SK-N-SH treated with all-trans-retinoic acid at 6 μM for 48 hours (cell line): ENCODE measurements at regions not wholly inside any gene's neighbourhood (a gene's known extent, or its start where the extent isn't known, plus 50 kb on each side); places are given as distances from the start of the nearest gene placed in this dataset.

ENCODE experiments used
- ATAC-seq: fragments of 200-7000 bp; cut with Tn5 transposase; 3 replicates; pipeline ENCODE4 v1.9.1; 2020; ENCODE audit warnings: mild to moderate bottlenecking, moderate library complexity
- ARNTL ChIP-seq: fragments of 450-650 bp; formaldehyde crosslinking; IDR thresholded peaks from 2 replicates; pipeline ENCODE4 v1.5.0; 2020; ENCODE audit warnings: low read depth, mild to moderate bottlenecking, moderate library complexity, borderline replicate concordance
- BACH2 ChIP-seq: fragments of 250-450 bp; sonication (Bioruptor Pico); IDR thresholded peaks from 2 replicates; pipeline ENCODE4 v1.9.0; 2021; ENCODE audit warnings: mild to moderate bottlenecking, borderline replicate concordance
- CSDC2 ChIP-seq: fragments of 250-450 bp; sonication (Bioruptor Pico); IDR thresholded peaks from 2 replicates; pipeline ENCODE4 v1.5.0; 2020; ENCODE audit warnings: mild to moderate bottlenecking, moderate library complexity
- ESRRG ChIP-seq: fragments of 250-450 bp; sonication (Bioruptor Pico); IDR thresholded peaks from 2 replicates; pipeline ENCODE4 v1.6.1; 2021; ENCODE audit warnings: mild to moderate bottlenecking
- GLIS3 ChIP-seq: fragments of 250-450 bp; sonication (Bioruptor Pico); IDR thresholded peaks from 2 replicates; pipeline ENCODE4 v1.5.0; 2020; ENCODE audit warnings: mild to moderate bottlenecking, moderate library complexity
- ISL1 ChIP-seq: fragments of 250-450 bp; sonication (Bioruptor Pico); IDR thresholded peaks from 2 replicates; pipeline ENCODE4 v2.1.2; 2022; ENCODE audit warnings: mild to moderate bottlenecking, moderate library complexity
- OSR1 ChIP-seq: fragments of 250-450 bp; sonication (Bioruptor Pico); IDR thresholded peaks from 2 replicates; pipeline ENCODE4 v1.8.0; 2022; ENCODE audit warnings: moderate library complexity, mild to moderate bottlenecking, inconsistent platforms
- PPARA ChIP-seq: fragments of 250-450 bp; sonication (Bioruptor Pico); IDR thresholded peaks from 2 replicates; pipeline ENCODE4 v1.5.0; 2020; ENCODE audit warnings: mild to moderate bottlenecking, borderline replicate concordance
- RARB ChIP-seq: fragments of 250-450 bp; sonication (Bioruptor Pico); IDR thresholded peaks from 2 replicates; pipeline ENCODE4 v1.8.0; 2021; ENCODE audit warnings: mild to moderate bottlenecking, moderate library complexity
- SNAI2 ChIP-seq: fragments of 250-450 bp; sonication (Bioruptor Pico); IDR thresholded peaks from 2 replicates; pipeline ENCODE4 v1.5.0; 2020; ENCODE audit warnings: mild to moderate bottlenecking, moderate library complexity
- TCF4 ChIP-seq: fragments of 250-450 bp; sonication (Bioruptor Pico); IDR thresholded peaks from 2 replicates; pipeline ENCODE4 v1.8.0; 2021; ENCODE audit warnings: mild to moderate bottlenecking, moderate library complexity, borderline replicate concordance
- TOX ChIP-seq: fragments of 250-450 bp; sonication (Bioruptor Pico); IDR thresholded peaks from 2 replicates; pipeline ENCODE4 v1.8.0; 2021; ENCODE audit warnings: mild to moderate bottlenecking, moderate library complexity, borderline replicate concordance
- ZC3H10 ChIP-seq: fragments of 250-450 bp; sonication (Bioruptor Pico); IDR thresholded peaks from 2 replicates; pipeline ENCODE4 v1.5.1; 2021; ENCODE audit warnings: mild to moderate bottlenecking, moderate library complexity
- ZFP3 ChIP-seq: fragments of 250-450 bp; sonication (Bioruptor Pico); IDR thresholded peaks from 2 replicates; pipeline ENCODE4 v1.5.0; 2020; ENCODE audit warnings: mild to moderate bottlenecking, moderate library complexity
- ZFP30 ChIP-seq: fragments of 450-650 bp; formaldehyde crosslinking; IDR thresholded peaks from 2 replicates; pipeline ENCODE4 v1.5.0; 2022; ENCODE audit warnings: mild to moderate bottlenecking, moderate library complexity
- ZNF8 ChIP-seq: fragments of 450-650 bp; formaldehyde crosslinking; IDR thresholded peaks from 2 replicates; pipeline ENCODE4 v1.5.0; 2020; ENCODE audit warnings: mild to moderate bottlenecking, moderate library complexity
- TF ChIP-seq, protein P1 (sequence below): fragments of 250-450 bp; sonication (Bioruptor Pico); IDR thresholded peaks from 2 replicates; pipeline ENCODE4 v1.5.0; 2020; ENCODE audit warnings: mild to moderate bottlenecking, moderate library complexity
- TF ChIP-seq, protein P2 (sequence below): fragments of 250-450 bp; sonication (Bioruptor Pico); IDR thresholded peaks from 2 replicates; pipeline ENCODE4 v1.5.1; 2021; ENCODE audit warnings: mild to moderate bottlenecking, moderate library complexity
- TF ChIP-seq, protein P3 (sequence below): fragments of 250-450 bp; sonication (Bioruptor Pico); IDR thresholded peaks from 2 replicates; pipeline ENCODE4 v1.5.1; 2020; ENCODE audit warnings: low read depth, mild to moderate bottlenecking, moderate library complexity
- TF ChIP-seq, protein P4 (sequence below): fragments of 250-450 bp; sonication (Bioruptor Pico); IDR thresholded peaks from 2 replicates; pipeline ENCODE4 v1.8.0; 2021; ENCODE audit warnings: low read depth, mild to moderate bottlenecking, moderate library complexity, borderline replicate concordance

DNA sequence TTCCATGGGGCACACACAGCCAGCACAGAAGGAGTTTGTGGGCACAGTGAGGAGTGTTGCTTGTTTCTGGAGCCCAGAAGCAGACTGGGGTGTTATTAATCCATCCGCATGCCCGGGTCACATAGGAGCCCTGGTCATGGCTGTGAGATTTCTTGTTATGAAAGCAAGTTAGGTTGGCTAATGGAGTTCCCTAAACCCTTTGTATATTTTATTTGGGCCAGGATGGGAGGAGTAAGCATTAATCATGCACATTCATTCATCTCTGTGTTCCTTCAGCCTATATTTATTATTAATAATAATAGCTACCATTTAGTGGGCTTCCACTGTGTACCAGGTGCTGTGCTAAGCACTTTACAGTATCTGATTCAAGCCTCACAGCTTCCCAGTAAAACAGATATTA lies 200.6 kb upstream of the CDH5 start (continued):
- TF ChIP-seq PPARA (no peak), GLIS3 (CRISPR knock-in tag) (no peak), TOX (CRISPR knock-in tag) (no peak), ZFP30 (CRISPR knock-in tag) (no peak), CSDC2 (CRISPR knock-in tag) (no peak), TCF4 (CRISPR knock-in tag) (no peak), ZFP3 (CRISPR knock-in tag) (no peak)
- TF ChIP-seq, protein P1, sequence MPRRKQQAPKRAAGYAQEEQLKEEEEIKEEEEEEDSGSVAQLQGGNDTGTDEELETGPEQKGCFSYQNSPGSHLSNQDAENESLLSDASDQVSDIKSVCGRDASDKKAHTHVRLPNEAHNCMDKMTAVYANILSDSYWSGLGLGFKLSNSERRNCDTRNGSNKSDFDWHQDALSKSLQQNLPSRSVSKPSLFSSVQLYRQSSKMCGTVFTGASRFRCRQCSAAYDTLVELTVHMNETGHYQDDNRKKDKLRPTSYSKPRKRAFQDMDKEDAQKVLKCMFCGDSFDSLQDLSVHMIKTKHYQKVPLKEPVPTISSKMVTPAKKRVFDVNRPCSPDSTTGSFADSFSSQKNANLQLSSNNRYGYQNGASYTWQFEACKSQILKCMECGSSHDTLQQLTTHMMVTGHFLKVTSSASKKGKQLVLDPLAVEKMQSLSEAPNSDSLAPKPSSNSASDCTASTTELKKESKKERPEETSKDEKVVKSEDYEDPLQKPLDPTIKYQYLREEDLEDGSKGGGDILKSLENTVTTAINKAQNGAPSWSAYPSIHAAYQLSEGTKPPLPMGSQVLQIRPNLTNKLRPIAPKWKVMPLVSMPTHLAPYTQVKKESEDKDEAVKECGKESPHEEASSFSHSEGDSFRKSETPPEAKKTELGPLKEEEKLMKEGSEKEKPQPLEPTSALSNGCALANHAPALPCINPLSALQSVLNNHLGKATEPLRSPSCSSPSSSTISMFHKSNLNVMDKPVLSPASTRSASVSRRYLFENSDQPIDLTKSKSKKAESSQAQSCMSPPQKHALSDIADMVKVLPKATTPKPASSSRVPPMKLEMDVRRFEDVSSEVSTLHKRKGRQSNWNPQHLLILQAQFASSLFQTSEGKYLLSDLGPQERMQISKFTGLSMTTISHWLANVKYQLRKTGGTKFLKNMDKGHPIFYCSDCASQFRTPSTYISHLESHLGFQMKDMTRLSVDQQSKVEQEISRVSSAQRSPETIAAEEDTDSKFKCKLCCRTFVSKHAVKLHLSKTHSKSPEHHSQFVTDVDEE = no peak

DNA sequence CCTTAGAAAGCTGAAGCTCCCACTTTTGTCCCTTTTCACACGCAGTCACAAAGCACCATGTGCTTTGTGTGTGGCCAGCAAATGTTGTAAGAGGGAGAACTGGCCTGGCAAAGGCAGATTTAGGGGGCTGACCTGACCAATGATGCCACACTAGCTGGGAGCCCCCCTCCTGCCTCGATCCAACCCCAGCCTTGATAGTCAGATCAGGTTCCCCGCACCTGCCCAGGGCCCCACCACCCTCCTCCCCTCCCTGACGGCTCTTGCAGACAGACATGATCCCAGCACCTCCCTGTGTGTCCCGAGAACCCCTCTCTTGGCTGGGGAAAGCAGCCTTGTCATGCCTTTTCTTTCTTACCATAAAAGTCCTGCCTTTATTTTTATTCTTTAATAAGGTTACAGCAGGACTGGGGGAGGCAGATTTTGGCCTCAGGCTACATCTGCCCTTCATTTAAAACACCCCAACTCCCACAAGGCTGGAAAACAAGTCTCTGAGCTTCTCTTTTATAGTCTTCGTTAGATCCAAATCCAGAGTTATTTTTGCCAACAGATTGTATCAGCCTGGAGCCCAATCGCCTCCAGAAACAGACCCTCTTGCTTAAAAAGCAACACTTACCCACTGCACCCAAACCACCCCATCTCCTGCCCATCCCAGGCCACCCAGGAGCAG lies 201.8 kb upstream of the CDH5 start:
- TF ChIP-seq GLIS3 (CRISPR knock-in tag) (no peak), CSDC2 (CRISPR knock-in tag) (no peak), ESRRG (CRISPR knock-in tag) (no peak), ARNTL (no peak), ISL1 (CRISPR knock-in tag) (no peak), OSR1 (CRISPR knock-in tag) (no peak), ZC3H10 (CRISPR knock-in tag) (no peak), TCF4 (CRISPR knock-in tag) (no peak)
- TF ChIP-seq, protein P2, sequence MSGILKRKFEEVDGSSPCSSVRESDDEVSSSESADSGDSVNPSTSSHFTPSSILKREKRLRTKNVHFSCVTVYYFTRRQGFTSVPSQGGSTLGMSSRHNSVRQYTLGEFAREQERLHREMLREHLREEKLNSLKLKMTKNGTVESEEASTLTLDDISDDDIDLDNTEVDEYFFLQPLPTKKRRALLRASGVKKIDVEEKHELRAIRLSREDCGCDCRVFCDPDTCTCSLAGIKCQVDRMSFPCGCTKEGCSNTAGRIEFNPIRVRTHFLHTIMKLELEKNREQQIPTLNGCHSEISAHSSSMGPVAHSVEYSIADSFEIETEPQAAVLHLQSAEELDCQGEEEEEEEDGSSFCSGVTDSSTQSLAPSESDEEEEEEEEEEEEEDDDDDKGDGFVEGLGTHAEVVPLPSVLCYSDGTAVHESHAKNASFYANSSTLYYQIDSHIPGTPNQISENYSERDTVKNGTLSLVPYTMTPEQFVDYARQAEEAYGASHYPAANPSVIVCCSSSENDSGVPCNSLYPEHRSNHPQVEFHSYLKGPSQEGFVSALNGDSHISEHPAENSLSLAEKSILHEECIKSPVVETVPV (CRISPR knock-in tag) = no peak
- TF ChIP-seq, protein P3, sequence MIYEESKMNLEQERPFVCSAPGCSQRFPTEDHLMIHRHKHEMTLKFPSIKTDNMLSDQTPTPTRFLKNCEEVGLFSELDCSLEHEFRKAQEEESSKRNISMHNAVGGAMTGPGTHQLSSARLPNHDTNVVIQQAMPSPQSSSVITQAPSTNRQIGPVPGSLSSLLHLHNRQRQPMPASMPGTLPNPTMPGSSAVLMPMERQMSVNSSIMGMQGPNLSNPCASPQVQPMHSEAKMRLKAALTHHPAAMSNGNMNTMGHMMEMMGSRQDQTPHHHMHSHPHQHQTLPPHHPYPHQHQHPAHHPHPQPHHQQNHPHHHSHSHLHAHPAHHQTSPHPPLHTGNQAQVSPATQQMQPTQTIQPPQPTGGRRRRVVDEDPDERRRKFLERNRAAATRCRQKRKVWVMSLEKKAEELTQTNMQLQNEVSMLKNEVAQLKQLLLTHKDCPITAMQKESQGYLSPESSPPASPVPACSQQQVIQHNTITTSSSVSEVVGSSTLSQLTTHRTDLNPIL = no peak
- ATAC-seq = no peak

DNA sequence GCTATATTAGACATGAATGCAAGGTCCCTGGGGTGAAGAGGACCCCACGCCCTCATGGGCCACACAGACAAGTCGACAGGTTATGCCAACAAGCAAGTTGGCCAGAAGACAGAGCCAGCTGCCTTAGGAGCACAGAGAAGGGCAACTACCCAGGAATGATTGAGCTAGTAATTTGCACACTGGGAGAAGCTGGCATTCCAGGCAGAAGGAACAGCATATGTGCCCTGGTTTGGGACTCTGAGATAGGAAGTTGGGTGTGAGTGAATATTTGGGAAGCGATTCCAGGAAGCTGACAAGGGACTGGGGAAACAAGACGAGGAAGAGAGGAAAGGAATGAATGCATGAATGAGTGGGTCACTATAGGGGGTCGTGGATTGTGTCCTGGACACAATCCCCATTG lies 203.7 kb upstream of the CDH5 start:
- TF ChIP-seq SNAI2 (CRISPR knock-in tag) = no peak
- no peak for TF ChIP-seq ZFP30 (CRISPR knock-in tag)
- TF ChIP-seq BACH2 = no peak
- no peak for ATAC-seq

DNA sequence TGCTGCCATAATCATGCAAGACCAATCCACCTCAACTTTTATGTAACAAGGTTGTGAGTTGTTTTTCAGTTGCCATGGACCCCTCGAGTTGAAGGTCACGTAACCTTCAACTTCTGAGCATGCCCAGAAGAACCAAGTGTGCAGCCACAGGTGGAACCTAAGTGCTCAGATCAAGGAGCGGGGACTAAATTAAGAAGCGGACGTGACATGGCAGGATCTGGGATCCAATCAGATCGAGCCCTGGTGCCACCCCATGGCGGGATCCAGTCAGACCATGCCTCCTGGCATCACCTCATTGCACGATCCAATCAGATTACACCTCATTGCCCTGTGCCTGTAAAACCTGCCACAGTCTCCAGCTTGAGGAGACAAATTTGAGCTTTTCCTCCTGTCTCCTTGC lies 204.5 kb upstream of the CDH5 start:
- TF ChIP-seq ESRRG (CRISPR knock-in tag) (no peak), ZFP3 (CRISPR knock-in tag) (no peak), RARB (CRISPR knock-in tag) (no peak), ZFP30 (CRISPR knock-in tag) (no peak), ZNF8 (CRISPR knock-in tag) (no peak)
- TF ChIP-seq, protein P4, sequence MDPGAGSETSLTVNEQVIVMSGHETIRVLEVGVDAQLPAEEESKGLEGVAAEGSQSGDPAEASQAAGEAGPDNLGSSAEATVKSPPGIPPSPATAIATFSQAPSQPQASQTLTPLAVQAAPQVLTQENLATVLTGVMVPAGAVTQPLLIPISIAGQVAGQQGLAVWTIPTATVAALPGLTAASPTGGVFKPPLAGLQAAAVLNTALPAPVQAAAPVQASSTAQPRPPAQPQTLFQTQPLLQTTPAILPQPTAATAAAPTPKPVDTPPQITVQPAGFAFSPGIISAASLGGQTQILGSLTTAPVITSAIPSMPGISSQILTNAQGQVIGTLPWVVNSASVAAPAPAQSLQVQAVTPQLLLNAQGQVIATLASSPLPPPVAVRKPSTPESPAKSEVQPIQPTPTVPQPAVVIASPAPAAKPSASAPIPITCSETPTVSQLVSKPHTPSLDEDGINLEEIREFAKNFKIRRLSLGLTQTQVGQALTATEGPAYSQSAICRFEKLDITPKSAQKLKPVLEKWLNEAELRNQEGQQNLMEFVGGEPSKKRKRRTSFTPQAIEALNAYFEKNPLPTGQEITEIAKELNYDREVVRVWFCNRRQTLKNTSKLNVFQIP (CRISPR knock-in tag) = no peak
- TF ChIP-seq, protein P2 (CRISPR knock-in tag) = no peak
- ATAC-seq = no peak
